Skin of body (tissue), 1 donor: ENCODE measurements at regions not wholly inside any gene's neighbourhood (a gene's known extent, or its start where the extent isn't known, plus 50 kb on each side); places are given as distances from the start of the nearest gene placed in this dataset.
A peak's percentile ranks its signal among the peaks of the same experiment; 100 is the strongest.

Source experiments
- DNase-seq: peaks from one replicate; lab custom pipeline; 2025; lab: John Stamatoyannopoulos, UW

DNA sequence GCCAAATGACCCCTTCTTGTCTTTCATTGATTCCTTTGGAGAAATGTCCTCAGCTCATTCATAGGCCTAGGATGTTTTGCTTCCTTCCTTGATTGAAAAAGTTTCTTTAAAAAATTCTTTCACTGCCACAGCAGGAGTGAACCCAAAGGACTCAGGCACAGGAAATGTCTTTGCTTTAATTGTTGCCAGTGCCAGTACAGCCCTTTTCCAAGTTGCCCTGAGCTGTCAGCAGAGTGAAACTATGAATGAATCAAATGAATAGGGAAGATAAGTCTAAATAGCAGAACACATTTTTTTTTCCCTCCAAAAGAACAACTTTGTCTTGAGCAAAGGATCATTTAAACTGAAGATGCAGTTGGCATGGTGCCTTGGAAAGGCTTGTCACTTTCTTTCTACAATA is 63.8 kb upstream of the SLC4A4 start:
- DNase-seq, result no peak

- no peak for DNase-seq
Observed at GRCh38 chr4:71275570-71275969, 63.2 kb upstream of the SLC4A4 start.

- no peak for DNase-seq
Observed at GRCh38 chr4:71277353-71277752, 61.5 kb upstream of the SLC4A4 start.

DNA sequence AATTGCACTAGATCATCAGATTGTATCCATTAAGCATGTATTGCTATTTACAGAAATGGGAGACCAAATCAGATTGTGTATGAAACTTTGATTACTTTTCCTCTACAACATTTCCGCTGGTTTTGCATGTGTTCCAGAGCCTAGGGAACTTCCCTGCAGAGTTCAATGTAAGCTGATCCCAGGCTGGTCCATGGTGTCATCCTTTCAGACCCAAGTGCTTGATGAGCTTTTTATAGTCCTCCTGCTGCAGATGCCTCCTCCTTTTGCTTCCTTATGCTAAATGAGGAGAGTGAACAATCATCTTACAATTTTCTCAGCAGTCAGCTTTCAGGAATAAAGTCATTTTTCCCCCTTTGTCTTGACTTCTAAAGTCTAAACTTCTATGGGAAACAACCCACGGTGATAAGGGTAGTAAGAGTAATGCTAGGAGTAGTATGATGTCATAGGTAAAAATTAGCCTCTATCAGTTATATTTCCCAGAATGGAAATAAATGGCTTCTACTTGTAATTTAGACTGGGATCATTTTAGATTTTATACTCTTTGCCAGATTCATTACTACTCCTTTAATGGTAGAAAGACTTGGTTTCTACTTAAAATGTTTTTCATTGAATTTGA is 55.1 kb upstream of the SLC4A4 start:
- no peak for DNase-seq

DNA sequence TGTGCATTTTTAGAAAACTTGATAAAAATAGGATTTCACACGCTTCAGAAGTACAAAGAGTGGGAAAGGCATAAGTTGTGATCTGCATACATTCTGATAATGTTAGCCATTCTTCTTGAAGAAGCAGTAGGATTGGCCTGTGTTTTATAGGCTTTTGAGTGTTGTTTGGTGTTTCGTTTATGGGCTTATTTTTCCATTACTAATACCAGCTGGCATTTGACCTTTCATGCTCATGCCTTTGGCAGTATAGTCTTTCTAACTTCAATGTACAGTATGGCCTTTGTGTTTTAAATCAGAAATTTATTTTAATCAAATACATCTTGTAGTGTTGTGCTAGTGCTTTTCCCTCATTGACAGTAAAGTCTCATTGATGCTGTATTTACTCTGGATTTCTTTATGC is 51.5 kb upstream of the SLC4A4 start:
- DNase-seq, result peak; percentile 40

- DNase-seq, result no peak
Observed at GRCh38 chr4:71288875-71289274, 49.9 kb upstream of the SLC4A4 start.
